Liver (tissue), 7 donors: ENCODE measurements at regions not wholly inside any gene's neighbourhood (a gene's known extent, or its start where the extent isn't known, plus 50 kb on each side); places are given as distances from the start of the nearest gene placed in this dataset.

ENCODE experiments used
- DNase-seq: peaks from one replicate; pipeline ENCODE4 v3.0.0-alpha.2; 2017; ENCODE audit warnings: low spot score
- H3K27ac ChIP-seq, 2 donors: one replicate each; pipeline ENCODE4 v1.7.0; 2013; ENCODE audit warnings: inconsistent platforms in 2 of 2, low read length in 2 of 2, control low read depth in 1 of 2, low read depth in 1 of 2, mild to moderate bottlenecking in 1 of 2
- H3K27me3 ChIP-seq, 4 donors: one replicate each; pipeline versions ENCODE4 v1.6.1 to v1.7.0; 2013; ENCODE audit warnings: low read length in 3 of 4, inconsistent platforms in 1 of 4, mild to moderate bottlenecking in 1 of 4, moderate library complexity in 1 of 4; ENCODE audit not compliant: control insufficient read depth in 4 of 4, insufficient read depth in 4 of 4
- H3K36me3 ChIP-seq, 4 donors: one replicate each; pipeline versions ENCODE4 v1.6.1 to v1.7.0; 2013; ENCODE audit warnings: low read length in 3 of 4, mild to moderate bottlenecking in 3 of 4, low read depth in 1 of 4, moderate library complexity in 1 of 4; ENCODE audit not compliant: control insufficient read depth in 4 of 4, insufficient read depth in 3 of 4
- H3K4me1 ChIP-seq, 4 donors: one replicate each; pipeline versions ENCODE4 v1.6.1 to v1.7.0; 2013; ENCODE audit warnings: low read length in 3 of 4, mild to moderate bottlenecking in 3 of 4, moderate library complexity in 1 of 4; ENCODE audit not compliant: control insufficient read depth in 4 of 4, insufficient read depth in 4 of 4
- H3K4me3 ChIP-seq, 3 donors: one replicate each; pipeline versions ENCODE4 v1.6.1 to v1.7.0; 2013; ENCODE audit warnings: low read length in 3 of 3, control low read depth in 1 of 3, low read depth in 1 of 3, mild to moderate bottlenecking in 1 of 3
- H3K9ac ChIP-seq, 2 donors: one replicate each; pipeline ENCODE4 v1.7.0; 2013; ENCODE audit warnings: low read length in 2 of 2, mild to moderate bottlenecking in 2 of 2, moderate library complexity in 2 of 2, control low read depth in 1 of 2, low read depth in 1 of 2
- H3K9me3 ChIP-seq, 4 donors: one replicate each; pipeline versions ENCODE4 v1.6.1 to v1.7.0; 2013; ENCODE audit warnings: low read length in 3 of 4; ENCODE audit not compliant: control insufficient read depth in 4 of 4
- EGR1 ChIP-seq, 2 donors: IDR thresholded peaks; 2 replicates each; pipeline ENCODE4 v1.6.1; 2016 to 2018; ENCODE audit warnings: antibody characterized with exemption in 2 of 2, low read depth in 2 of 2
- FOXA2 ChIP-seq: IDR thresholded peaks from 2 replicates; pipeline ENCODE4 v1.6.1; 2016; ENCODE audit warnings: antibody characterized with exemption
- GABPA ChIP-seq, 2 donors: IDR thresholded peaks in 1 of 2; conservative IDR thresholded peaks in 1 of 2; 2 replicates each; pipeline ENCODE4 v1.6.1; 2016; ENCODE audit warnings: antibody characterized with exemption in 2 of 2, mild to moderate bottlenecking in 1 of 2, moderate library complexity in 1 of 2
- HNF4A ChIP-seq, 2 donors: conservative IDR thresholded peaks; 2 replicates each; pipeline ENCODE4 v1.6.1; 2016; ENCODE audit warnings: antibody characterized with exemption in 2 of 2, mild to moderate bottlenecking in 2 of 2
- HNF4G ChIP-seq: IDR thresholded peaks from 2 replicates; pipeline ENCODE4 v1.6.1; 2016; ENCODE audit warnings: antibody characterized with exemption
- JUND ChIP-seq, 2 donors: IDR thresholded peaks; 2 replicates each; pipeline ENCODE4 v1.6.1; 2016; ENCODE audit warnings: antibody characterized with exemption in 2 of 2
- NR2F2 ChIP-seq: IDR thresholded peaks from 2 replicates; pipeline ENCODE4 v1.6.1; 2016; ENCODE audit warnings: antibody characterized with exemption
- RAD21 ChIP-seq, 2 donors: IDR thresholded peaks; 2 replicates each; pipeline ENCODE4 v1.6.1; 2016; ENCODE audit warnings: antibody characterized with exemption in 2 of 2, mild to moderate bottlenecking in 2 of 2
- RXRA ChIP-seq, 2 donors: IDR thresholded peaks; 2 replicates each; pipeline ENCODE4 v1.6.1; 2017 to 2018; ENCODE audit warnings: antibody characterized with exemption in 2 of 2, mild to moderate bottlenecking in 1 of 2
- TAF1 ChIP-seq: conservative IDR thresholded peaks from 2 replicates; pipeline ENCODE4 v1.6.1; 2016; ENCODE audit warnings: antibody characterized with exemption, mild to moderate bottlenecking
- YY1 ChIP-seq: IDR thresholded peaks from 2 replicates; pipeline ENCODE4 v1.6.1; 2016; ENCODE audit warnings: antibody characterized with exemption, mild to moderate bottlenecking
- TF ChIP-seq, protein P1 (sequence below): IDR thresholded peaks from 2 replicates; pipeline ENCODE4 v1.6.1; 2016; ENCODE audit warnings: antibody characterized with exemption, mild to moderate bottlenecking
- TF ChIP-seq, protein P2 (sequence below): IDR thresholded peaks from 2 replicates; pipeline ENCODE4 v1.6.1; 2016; ENCODE audit warnings: antibody characterized with exemption
- TF ChIP-seq, protein P3 (sequence below): fragments of 150-350 bp; IDR thresholded peaks from 2 replicates; pipeline ENCODE4 v1.5.1; 2017; ENCODE audit warnings: improper control_type of control experiment, low read depth, low read length; ENCODE audit not compliant: missing input control
- TF ChIP-seq, protein P4 (sequence below): IDR thresholded peaks from 2 replicates; pipeline ENCODE4 v1.6.1; 2016; ENCODE audit warnings: antibody characterized with exemption
- donor health status: healthy.
- donor health status: healthy.
- donor health status: healthy.
- donor health status: healthy.

DNA sequence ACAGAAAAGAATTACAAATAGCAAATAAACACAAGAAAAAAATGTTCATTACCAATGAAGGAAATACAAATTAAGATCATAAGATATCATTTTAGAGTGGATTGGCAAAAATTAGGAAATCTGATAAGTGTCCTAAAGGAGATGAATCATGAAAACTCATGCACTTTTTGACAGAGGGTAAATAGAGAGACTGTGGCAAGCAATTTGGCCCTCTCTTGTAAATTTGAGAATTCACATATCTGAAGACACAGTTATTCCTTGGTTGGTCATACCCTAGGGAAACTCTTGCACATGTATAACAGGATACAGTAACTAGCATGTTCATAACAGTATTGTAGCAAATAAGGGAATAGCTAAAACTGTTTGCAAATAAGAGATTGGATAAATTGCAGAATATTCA, 246.0 kb upstream of the GADL1 start:
- H3K9ac ChIP-seq = no peak overlapping the region
- H3K4me1 ChIP-seq = no peaks in the 10 kb centered on the region
- H3K4me3 ChIP-seq = no peak overlapping the region
- DNase-seq = no peak
- TF ChIP-seq NR2F2 (no peak), HNF4G (no peak), EGR1 (IDR thresholded peaks at IDR 0.05; ENCODE audit: low read depth in 2 of 2) (no peak), RAD21 (IDR thresholded peaks at IDR 0.05) (no peak), TAF1 (no peak), HNF4A (conservative IDR thresholded peaks at IDR 0.05) (no peak), RXRA (IDR thresholded peaks at IDR 0.05) (no peak)
- TF ChIP-seq, protein P1, sequence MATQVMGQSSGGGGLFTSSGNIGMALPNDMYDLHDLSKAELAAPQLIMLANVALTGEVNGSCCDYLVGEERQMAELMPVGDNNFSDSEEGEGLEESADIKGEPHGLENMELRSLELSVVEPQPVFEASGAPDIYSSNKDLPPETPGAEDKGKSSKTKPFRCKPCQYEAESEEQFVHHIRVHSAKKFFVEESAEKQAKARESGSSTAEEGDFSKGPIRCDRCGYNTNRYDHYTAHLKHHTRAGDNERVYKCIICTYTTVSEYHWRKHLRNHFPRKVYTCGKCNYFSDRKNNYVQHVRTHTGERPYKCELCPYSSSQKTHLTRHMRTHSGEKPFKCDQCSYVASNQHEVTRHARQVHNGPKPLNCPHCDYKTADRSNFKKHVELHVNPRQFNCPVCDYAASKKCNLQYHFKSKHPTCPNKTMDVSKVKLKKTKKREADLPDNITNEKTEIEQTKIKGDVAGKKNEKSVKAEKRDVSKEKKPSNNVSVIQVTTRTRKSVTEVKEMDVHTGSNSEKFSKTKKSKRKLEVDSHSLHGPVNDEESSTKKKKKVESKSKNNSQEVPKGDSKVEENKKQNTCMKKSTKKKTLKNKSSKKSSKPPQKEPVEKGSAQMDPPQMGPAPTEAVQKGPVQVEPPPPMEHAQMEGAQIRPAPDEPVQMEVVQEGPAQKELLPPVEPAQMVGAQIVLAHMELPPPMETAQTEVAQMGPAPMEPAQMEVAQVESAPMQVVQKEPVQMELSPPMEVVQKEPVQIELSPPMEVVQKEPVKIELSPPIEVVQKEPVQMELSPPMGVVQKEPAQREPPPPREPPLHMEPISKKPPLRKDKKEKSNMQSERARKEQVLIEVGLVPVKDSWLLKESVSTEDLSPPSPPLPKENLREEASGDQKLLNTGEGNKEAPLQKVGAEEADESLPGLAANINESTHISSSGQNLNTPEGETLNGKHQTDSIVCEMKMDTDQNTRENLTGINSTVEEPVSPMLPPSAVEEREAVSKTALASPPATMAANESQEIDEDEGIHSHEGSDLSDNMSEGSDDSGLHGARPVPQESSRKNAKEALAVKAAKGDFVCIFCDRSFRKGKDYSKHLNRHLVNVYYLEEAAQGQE = no peak
- TF ChIP-seq, protein P2, sequence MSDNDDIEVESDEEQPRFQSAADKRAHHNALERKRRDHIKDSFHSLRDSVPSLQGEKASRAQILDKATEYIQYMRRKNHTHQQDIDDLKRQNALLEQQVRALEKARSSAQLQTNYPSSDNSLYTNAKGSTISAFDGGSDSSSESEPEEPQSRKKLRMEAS = no peak
- TF ChIP-seq, protein P3, sequence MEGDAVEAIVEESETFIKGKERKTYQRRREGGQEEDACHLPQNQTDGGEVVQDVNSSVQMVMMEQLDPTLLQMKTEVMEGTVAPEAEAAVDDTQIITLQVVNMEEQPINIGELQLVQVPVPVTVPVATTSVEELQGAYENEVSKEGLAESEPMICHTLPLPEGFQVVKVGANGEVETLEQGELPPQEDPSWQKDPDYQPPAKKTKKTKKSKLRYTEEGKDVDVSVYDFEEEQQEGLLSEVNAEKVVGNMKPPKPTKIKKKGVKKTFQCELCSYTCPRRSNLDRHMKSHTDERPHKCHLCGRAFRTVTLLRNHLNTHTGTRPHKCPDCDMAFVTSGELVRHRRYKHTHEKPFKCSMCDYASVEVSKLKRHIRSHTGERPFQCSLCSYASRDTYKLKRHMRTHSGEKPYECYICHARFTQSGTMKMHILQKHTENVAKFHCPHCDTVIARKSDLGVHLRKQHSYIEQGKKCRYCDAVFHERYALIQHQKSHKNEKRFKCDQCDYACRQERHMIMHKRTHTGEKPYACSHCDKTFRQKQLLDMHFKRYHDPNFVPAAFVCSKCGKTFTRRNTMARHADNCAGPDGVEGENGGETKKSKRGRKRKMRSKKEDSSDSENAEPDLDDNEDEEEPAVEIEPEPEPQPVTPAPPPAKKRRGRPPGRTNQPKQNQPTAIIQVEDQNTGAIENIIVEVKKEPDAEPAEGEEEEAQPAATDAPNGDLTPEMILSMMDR = no peak
- H3K27ac ChIP-seq = no peak overlapping the region
- H3K27me3 ChIP-seq = no peaks in the 10 kb centered on the region
- no peaks in the 10 kb centered on the region for H3K36me3 ChIP-seq
- H3K9me3 ChIP-seq = no peaks in the 10 kb centered on the region

DNA sequence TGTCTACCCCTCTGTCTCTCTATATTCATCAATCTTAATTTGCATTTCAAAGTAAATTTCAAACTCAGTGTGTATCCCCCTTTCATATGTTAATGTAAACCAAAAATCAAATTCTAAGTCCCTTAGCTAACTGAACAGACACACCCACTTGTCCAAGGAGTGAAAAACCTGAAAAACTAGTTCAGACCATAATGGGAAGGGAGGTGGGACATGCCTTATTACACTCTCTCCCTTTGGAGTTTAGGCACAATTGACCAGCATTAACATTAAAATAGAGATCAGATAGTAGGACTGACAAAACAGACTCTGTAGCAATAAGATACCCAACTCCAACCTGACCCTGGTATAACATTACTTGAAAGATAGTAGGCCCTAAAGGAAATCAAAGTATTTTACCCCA, 247.7 kb upstream of the GADL1 start:
- no peak overlapping the region for H3K27ac ChIP-seq
- TF ChIP-seq YY1 = no peak
- TF ChIP-seq JUND (IDR thresholded peaks at IDR 0.05) = no peak
- no peak for TF ChIP-seq FOXA2
- TF ChIP-seq, protein P4, sequence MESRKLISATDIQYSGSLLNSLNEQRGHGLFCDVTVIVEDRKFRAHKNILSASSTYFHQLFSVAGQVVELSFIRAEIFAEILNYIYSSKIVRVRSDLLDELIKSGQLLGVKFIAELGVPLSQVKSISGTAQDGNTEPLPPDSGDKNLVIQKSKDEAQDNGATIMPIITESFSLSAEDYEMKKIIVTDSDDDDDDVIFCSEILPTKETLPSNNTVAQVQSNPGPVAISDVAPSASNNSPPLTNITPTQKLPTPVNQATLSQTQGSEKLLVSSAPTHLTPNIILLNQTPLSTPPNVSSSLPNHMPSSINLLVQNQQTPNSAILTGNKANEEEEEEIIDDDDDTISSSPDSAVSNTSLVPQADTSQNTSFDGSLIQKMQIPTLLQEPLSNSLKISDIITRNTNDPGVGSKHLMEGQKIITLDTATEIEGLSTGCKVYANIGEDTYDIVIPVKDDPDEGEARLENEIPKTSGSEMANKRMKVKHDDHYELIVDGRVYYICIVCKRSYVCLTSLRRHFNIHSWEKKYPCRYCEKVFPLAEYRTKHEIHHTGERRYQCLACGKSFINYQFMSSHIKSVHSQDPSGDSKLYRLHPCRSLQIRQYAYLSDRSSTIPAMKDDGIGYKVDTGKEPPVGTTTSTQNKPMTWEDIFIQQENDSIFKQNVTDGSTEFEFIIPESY = no peak
- no peak for TF ChIP-seq GABPA (IDR thresholded peaks at IDR 0.05 in 1 of 2, conservative IDR thresholded peaks at IDR 0.05 in 1 of 2)
- TF ChIP-seq, protein P3 = no peak
- no peaks in the 10 kb centered on the region for H3K9me3 ChIP-seq
- H3K27me3 ChIP-seq = no peaks in the 10 kb centered on the region
- no peak for DNase-seq
- no peaks in the 10 kb centered on the region for H3K4me1 ChIP-seq
- no peak overlapping the region for H3K4me3 ChIP-seq
- H3K36me3 ChIP-seq = no peaks in the 10 kb centered on the region
- H3K9ac ChIP-seq = no peak overlapping the region
